ENCODE measurements at regions not wholly inside any gene's neighbourhood (a gene's known extent, or its start where the extent isn't known, plus 50 kb on each side); places are given as distances from the start of the nearest gene placed in this dataset.

DNA sequence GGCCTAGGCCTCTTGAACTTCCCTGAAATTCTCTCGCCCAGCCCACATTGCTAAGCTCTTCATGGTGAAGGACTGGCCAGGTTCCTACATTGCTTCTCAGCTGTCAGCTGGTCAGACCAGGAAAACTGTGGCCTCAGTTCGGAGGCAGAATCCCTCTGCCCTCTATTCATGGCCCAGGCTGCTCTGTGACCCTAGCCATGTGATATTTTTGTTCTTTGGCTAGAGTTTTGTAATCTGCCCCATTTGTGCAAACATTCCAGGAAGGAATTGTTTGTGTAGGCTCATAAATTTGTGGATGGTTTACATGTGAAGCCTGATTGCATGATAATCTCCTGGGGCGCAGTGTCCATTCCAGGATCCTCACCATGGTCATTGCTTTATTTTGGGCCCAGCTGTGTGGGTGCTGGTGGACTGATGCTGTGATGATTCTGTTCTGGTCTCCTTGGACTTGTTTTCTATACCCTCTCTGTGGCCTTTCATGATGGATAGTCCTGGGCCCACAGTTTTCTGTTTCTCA, 149.1 kb upstream of the E2F8 start:
- peaks cover 0 to 2% of the 10 kb centered on the region in 2 donors for H3K27me3 ChIP-seq
- H3K4me1 ChIP-seq, result no peaks in the 10 kb centered on the region
- H3K36me3 ChIP-seq, result no peaks in the 10 kb centered on the region
- no peak for DNase-seq (ENCODE audit: low spot score in 2 of 2)
- H3K4me3 ChIP-seq, result no peak overlapping the region
- TF ChIP-seq, protein P1, sequence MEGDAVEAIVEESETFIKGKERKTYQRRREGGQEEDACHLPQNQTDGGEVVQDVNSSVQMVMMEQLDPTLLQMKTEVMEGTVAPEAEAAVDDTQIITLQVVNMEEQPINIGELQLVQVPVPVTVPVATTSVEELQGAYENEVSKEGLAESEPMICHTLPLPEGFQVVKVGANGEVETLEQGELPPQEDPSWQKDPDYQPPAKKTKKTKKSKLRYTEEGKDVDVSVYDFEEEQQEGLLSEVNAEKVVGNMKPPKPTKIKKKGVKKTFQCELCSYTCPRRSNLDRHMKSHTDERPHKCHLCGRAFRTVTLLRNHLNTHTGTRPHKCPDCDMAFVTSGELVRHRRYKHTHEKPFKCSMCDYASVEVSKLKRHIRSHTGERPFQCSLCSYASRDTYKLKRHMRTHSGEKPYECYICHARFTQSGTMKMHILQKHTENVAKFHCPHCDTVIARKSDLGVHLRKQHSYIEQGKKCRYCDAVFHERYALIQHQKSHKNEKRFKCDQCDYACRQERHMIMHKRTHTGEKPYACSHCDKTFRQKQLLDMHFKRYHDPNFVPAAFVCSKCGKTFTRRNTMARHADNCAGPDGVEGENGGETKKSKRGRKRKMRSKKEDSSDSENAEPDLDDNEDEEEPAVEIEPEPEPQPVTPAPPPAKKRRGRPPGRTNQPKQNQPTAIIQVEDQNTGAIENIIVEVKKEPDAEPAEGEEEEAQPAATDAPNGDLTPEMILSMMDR (IDR thresholded peaks at IDR 0.05), result no peak
- TF ChIP-seq POLR2AphosphoS5 (IDR thresholded peaks at IDR 0.05) (no peak), POLR2A (IDR thresholded peaks at IDR 0.05) (no peak)
- intact Hi-C loops (cut with DNase I; ENCODE audit: low total_unique reads), result no loop called here
- peak overlapping the region in 1 of 2 donors; percentile 70 for H3K27ac ChIP-seq
- H3K9me3 ChIP-seq, result no peaks in the 10 kb centered on the region

DNA sequence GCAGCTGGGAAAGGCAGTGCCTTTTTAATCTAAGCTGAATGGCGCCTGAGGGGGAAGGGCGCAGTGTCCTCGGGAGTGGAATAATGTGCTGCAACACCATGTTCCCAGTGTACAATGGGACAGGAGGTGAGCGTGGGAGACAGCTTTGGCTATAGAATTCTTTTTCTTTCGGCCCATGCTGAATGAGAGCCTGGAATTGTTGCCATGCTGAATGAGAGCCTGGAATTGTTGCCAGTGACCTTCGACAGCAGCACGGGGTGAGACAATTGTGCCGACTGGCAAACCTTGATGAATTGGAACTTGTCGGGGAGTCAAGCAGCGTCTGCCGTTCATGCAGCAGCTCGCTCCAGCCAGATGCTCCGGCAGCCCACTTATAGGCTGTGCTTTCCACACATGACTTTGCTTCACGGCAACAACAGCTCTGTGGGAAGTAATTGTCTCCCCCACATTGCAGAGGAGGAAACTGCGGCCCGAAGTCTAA, 141.4 kb upstream of the E2F8 start:
- Histone ChIP-seq H3K27me3 (peaks cover 0 to 11% of the 10 kb centered on the region in 2 donors), H3K4me1 (no peaks in the 10 kb centered on the region), H3K27ac (no peak overlapping the region), H3K36me3 (no peaks in the 10 kb centered on the region), H3K9me3 (no peaks in the 10 kb centered on the region), H3K4me3 (peak overlapping the region in 1 of 3 donors; percentile 39)
- DNase-seq (ENCODE audit: low spot score in 2 of 2), result no peak
- no peak for TF ChIP-seq POLR2A (IDR thresholded peaks at IDR 0.05)
- TF ChIP-seq, protein P1 (IDR thresholded peaks at IDR 0.05), result no peak
- no peak for TF ChIP-seq POLR2AphosphoS5 (IDR thresholded peaks at IDR 0.05)
- intact Hi-C loops (cut with DNase I; ENCODE audit: low total_unique reads), result no loop called here

DNA sequence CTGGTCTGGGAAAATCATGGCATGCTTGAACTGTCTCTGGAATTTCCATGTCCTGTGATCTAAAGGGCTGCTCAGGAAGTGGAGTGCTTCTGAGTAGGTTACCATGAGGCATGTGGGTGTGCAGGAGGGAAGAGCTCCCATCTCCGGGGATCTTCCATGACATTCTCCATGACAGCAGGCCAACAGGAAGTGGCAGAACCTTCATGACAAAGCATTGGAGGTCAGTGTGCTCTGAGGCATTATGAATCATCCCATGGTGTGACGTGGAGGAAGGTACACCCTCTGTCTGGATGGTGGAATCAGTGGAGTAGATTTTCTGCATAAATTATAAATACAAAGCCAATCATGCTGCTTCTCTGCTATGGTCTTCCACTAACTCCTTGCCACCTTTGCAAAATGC, 139.6 kb upstream of the E2F8 start:
- Histone ChIP-seq H3K4me1 (no peaks in the 10 kb centered on the region), H3K36me3 (no peaks in the 10 kb centered on the region), H3K27me3 (peaks cover 0 to 12% of the 10 kb centered on the region in 2 donors), H3K27ac (no peak overlapping the region), H3K4me3 (no peak overlapping the region), H3K9me3 (no peaks in the 10 kb centered on the region)
- intact Hi-C loops (cut with DNase I; ENCODE audit: low total_unique reads), result no loop called here
- TF ChIP-seq, protein P1 (IDR thresholded peaks at IDR 0.05), result no peak
- TF ChIP-seq POLR2AphosphoS5 (IDR thresholded peaks at IDR 0.05), result no peak
- TF ChIP-seq POLR2A (IDR thresholded peaks at IDR 0.05), result no peak
- no peak for DNase-seq (ENCODE audit: low spot score in 2 of 2)

DNA sequence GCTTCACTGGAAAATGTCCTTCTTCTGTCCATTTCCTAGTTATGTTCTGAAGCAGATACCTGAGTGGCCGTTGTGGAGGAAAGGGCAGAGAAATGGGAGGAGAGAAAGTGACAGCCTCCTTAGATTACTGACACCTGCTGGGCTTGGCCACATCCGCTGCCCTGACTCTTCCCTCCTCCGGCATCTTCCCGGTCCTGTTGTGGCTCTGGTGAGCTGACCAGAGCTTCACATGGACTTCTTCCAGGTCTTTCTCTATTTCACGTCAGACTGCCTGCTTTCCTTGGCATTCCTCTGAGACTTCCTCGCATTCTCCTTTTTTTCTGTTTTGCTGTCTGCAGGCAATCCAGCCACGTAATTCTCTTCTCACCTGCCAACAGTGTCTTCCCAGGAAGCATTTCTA, 138.7 kb upstream of the E2F8 start:
- DNase-seq (ENCODE audit: low spot score in 2 of 2), result no peak
- H3K27me3 ChIP-seq, result peaks cover 0 to 12% of the 10 kb centered on the region in 2 donors
- no peak overlapping the region for H3K4me3 ChIP-seq
- H3K9me3 ChIP-seq, result no peaks in the 10 kb centered on the region
- H3K36me3 ChIP-seq, result no peaks in the 10 kb centered on the region
- intact Hi-C loops (cut with DNase I; ENCODE audit: low total_unique reads), result no loop called here
- H3K27ac ChIP-seq, result no peak overlapping the region
- H3K4me1 ChIP-seq, result no peaks in the 10 kb centered on the region
- TF ChIP-seq POLR2A (IDR thresholded peaks at IDR 0.05), result no peak
- TF ChIP-seq, protein P1 (IDR thresholded peaks at IDR 0.05), result no peak
- TF ChIP-seq POLR2AphosphoS5 (IDR thresholded peaks at IDR 0.05), result no peak

DNA sequence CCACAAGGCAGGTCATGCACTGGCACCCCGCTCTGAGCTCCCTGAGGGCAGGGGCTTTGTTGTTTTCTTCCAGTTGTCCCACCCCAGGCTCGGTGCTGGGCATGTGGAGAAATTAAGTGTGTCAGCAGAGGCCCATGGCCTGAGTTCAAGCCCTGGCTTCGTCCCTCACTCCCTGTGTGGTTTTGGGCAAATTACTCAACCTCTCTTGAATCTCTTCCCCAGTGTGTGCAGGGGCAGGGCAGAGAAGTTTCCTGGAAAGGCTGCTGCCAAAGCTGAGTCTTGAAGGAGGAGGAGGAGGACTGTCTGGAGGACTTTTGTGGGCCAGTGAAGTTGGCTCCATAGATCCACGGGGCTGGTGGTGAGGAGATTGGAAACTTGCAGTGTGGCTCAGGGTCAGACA, 138.1 kb upstream of the E2F8 start:
- H3K27me3 ChIP-seq, result peaks cover 0 to 12% of the 10 kb centered on the region in 2 donors
- intact Hi-C loops (cut with DNase I; ENCODE audit: low total_unique reads), result no loop called here
- DNase-seq (ENCODE audit: low spot score in 2 of 2), result no peak
- no peaks in the 10 kb centered on the region for H3K36me3 ChIP-seq
- TF ChIP-seq POLR2AphosphoS5 (IDR thresholded peaks at IDR 0.05), result no peak
- TF ChIP-seq, protein P1 (IDR thresholded peaks at IDR 0.05), result no peak
- no peak for TF ChIP-seq POLR2A (IDR thresholded peaks at IDR 0.05)
- no peak overlapping the region for H3K27ac ChIP-seq
- H3K4me3 ChIP-seq, result no peak overlapping the region
- H3K4me1 ChIP-seq, result no peaks in the 10 kb centered on the region
- H3K9me3 ChIP-seq, result no peaks in the 10 kb centered on the region

Measured in breast epithelium (tissue), 4 donors.